NB4 (cell line): ENCODE measurements at regions not wholly inside any gene's neighbourhood (a gene's known extent, or its start where the extent isn't known, plus 50 kb on each side); places are given as distances from the start of the nearest gene placed in this dataset.

Experiments
- DNase-seq: peaks from one replicate; pipeline ENCODE4 v3.0.0; 2010; ENCODE audit warnings: low read depth
- H3K4me3 ChIP-seq: one replicate; pipeline ENCODE4 v1.5.1; 2011; ENCODE audit warnings: mild to moderate bottlenecking, low read depth, low read length, moderate library complexity
- MYC ChIP-seq: IDR thresholded peaks from 2 replicates; pipeline ENCODE4 v1.6.1; 2011; ENCODE audit warnings: low read depth, low read length
- POLR2A ChIP-seq: IDR thresholded peaks from 2 replicates; pipeline ENCODE4 v1.6.1; 2011; ENCODE audit warnings: mild to moderate bottlenecking; ENCODE audit not compliant: insufficient read length; ENCODE audit errors: extremely low read depth
- TF ChIP-seq, protein P1 (sequence below): IDR thresholded peaks from one replicate; pipeline ENCODE4 v1.5.1; 2012; ENCODE audit warnings: low read depth, low read length
- TF ChIP-seq, protein P2 (sequence below): IDR thresholded peaks from 2 replicates; pipeline ENCODE4 v1.6.1; 2011; ENCODE audit warnings: low read depth, low read length

DNA sequence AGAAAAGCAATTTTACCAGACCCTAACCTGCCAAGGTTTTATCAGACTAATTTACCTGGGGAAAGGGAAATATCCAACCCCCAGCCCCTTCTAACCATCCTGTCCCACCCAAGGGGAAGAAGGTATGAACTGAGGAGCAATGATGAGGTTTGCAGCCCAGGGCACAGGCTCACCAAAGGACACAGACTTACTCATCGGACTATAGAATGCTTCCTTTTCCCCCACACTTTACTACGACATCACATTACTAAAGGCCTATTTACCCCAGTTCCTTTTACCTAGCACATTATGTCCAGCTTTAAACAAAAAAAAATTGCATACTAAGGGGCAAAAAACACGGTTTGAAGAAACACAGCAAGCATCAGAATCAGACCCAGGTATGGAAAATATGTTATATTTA lies 94.1 kb upstream of the FST start:
- DNase-seq, result no peak
- TF ChIP-seq POLR2A (no peak), MYC (no peak)
- TF ChIP-seq, protein P1, sequence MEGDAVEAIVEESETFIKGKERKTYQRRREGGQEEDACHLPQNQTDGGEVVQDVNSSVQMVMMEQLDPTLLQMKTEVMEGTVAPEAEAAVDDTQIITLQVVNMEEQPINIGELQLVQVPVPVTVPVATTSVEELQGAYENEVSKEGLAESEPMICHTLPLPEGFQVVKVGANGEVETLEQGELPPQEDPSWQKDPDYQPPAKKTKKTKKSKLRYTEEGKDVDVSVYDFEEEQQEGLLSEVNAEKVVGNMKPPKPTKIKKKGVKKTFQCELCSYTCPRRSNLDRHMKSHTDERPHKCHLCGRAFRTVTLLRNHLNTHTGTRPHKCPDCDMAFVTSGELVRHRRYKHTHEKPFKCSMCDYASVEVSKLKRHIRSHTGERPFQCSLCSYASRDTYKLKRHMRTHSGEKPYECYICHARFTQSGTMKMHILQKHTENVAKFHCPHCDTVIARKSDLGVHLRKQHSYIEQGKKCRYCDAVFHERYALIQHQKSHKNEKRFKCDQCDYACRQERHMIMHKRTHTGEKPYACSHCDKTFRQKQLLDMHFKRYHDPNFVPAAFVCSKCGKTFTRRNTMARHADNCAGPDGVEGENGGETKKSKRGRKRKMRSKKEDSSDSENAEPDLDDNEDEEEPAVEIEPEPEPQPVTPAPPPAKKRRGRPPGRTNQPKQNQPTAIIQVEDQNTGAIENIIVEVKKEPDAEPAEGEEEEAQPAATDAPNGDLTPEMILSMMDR, result no peak
- TF ChIP-seq, protein P2, sequence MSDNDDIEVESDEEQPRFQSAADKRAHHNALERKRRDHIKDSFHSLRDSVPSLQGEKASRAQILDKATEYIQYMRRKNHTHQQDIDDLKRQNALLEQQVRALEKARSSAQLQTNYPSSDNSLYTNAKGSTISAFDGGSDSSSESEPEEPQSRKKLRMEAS, result no peak

DNA sequence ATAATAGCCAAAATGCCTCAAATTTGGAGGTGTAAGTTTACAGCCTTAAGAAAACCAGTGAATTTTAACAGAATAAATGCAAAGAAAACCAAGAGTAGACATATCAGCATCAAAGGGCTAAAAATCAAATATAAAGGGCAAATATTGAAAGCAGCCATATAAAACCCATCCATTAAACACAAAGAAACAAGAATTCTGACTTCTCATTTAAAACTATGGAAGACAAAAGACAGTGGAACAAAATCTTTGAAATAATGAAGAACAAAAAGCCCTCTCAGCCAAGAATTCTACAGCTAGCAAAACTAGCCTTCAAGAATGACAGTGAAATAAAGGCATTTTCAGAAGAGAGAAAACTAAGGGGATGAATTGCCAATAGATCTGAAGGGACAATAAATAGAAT lies 91.3 kb upstream of the FST start:
- no peak for TF ChIP-seq POLR2A
- no peak for TF ChIP-seq MYC
- TF ChIP-seq, protein P2, result no peak
- TF ChIP-seq, protein P1, result no peak
- no peak for DNase-seq
- no peak overlapping the region for H3K4me3 ChIP-seq

More for the DNA sequence above, 94.1 kb upstream of the FST start:
- H3K4me3 ChIP-seq, result no peak overlapping the region

DNA sequence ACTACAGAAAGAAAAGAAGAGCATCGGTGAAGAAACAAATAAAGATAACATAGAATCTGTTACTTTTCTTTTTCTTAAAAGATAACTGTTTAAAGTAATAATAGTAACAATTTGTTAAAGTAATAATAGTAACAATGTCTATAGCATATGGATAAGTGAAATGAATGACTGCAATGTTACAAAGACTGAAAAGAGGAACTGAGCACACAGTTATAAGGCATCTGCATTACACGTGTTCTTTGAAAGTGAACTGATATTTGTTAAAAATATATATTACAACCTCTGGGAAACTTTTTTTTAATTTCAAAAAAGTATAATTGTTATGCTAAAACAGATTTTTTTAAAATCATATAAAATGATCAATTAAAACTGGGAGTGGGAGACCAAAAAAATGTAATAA lies 88.4 kb upstream of the FST start:
- no peak for DNase-seq
- TF ChIP-seq, protein P2, result peak; percentile 35; the same call in 1 of the 2 replicates
- TF ChIP-seq, protein P1, result no peak
- H3K4me3 ChIP-seq, result no peak overlapping the region

DNA sequence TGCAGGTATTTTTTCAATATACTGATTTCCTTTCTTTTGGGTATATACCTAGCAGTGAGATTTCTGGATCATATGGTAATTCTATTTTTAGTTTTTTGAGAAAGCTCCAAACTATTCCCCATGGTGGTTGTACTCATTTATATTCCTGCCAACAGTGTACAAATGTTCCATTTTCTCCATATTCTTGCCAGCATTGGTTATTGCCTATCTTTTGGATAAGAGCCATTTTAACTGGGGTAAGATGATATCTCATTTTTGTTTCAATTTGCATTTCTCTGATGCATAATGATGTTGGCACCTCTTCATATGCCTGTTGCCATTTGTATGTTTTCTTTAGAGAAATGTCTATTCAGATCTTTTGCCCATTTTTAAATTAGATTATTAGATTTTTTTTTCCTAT lies 85.6 kb upstream of the FST start:
- H3K4me3 ChIP-seq, result no peak overlapping the region
- DNase-seq, result no peak
- TF ChIP-seq POLR2A, result no peak
- TF ChIP-seq, protein P2, result no peak
- TF ChIP-seq MYC, result no peak

DNA sequence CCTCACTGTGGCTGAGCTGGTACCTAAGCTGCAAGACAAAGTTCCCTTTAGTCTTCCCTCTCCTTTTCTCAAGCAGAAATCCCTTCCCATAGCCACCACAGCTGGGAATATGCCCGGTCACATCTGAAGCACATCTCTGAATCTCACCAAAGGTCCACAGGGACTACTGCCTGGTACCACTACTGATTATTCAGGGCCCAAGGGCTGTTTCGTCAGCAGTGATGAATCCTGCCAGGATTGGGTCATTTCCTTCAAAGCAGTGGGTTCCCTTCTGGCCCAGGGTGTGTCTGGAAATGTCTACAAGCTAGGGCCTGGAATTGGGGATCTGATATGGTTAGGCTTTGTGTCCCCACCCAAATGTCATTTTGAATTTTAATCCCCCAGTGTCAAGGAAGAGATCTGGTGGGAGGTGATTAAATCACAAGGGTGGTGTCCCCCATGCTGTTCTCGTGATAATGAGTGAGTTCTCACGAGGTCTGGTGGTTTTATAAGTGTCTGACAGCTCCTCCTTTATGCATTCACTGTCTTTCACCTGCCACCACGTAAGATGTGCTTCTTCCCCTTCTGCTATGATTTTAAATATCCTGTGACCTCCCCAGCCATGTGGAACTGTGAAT lies 83.2 kb upstream of the FST start:
- no peak overlapping the region for H3K4me3 ChIP-seq
- TF ChIP-seq MYC, result no peak
- TF ChIP-seq POLR2A, result no peak
- TF ChIP-seq, protein P2, result no peak
- TF ChIP-seq, protein P1, result no peak
- no peak for DNase-seq

DNA sequence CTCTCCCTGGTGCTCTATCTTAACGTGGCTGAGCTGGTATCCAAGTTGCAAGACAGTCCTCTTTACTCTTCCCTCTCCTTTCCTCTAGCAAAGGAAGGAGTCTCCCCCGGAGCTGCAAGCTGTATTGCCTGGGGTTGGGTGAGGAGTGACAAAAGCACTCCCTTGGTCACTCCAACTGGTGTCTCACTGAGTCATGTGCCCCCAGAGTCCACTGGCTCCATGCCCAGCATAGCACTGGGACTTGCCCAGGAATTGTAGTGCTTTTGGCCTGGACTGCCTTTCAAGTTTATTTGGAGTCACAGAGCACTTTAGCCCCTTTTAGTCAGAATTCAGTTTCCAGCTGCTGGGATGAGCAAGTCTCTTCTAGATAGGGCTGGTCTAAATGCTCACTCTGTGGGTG lies 82.6 kb upstream of the FST start:
- TF ChIP-seq, protein P1, result no peak
- TF ChIP-seq POLR2A (no peak), MYC (no peak)
- TF ChIP-seq, protein P2, result no peak
- no peak for DNase-seq
- no peak overlapping the region for H3K4me3 ChIP-seq
